Adrenal gland (tissue), 5 donors: ENCODE measurements at regions not wholly inside any gene's neighbourhood (a gene's known extent, or its start where the extent isn't known, plus 50 kb on each side); places are given as distances from the start of the nearest gene placed in this dataset.

Experiments used
- CTCF ChIP-seq, 6 experiments: fragments of 450-650 bp in 4 of 6; fragments of 200-600 bp in 2 of 6; sonication (generic) in 1 of 6; IDR thresholded peaks; 1 replicate in 5 of 6; 2 replicates in 1 of 6; pipeline versions ENCODE4 v1.5.1 to v1.8.0; 2016 to 2021; ENCODE audit warnings: antibody characterized with exemption in 6 of 6, mild to moderate bottlenecking in 2 of 6, moderate library complexity in 1 of 6
- POLR2A ChIP-seq, 2 donors: fragments of 450-650 bp; IDR thresholded peaks; one replicate each; pipeline ENCODE4 v1.6.1; 2017; ENCODE audit warnings: antibody characterized with exemption in 2 of 2, mild to moderate bottlenecking in 2 of 2, moderate library complexity in 1 of 2
- donor health status: DM: no; HTN: no; CAD: no.

GRCh38 chr13:78382491-78382890, 220.9 kb downstream of the POU4F1 start:
- no peak for TF ChIP-seq CTCF (IDR thresholded peaks at IDR 0.05)
- TF ChIP-seq POLR2A (IDR thresholded peaks at IDR 0.05), result no peak
